BLaER1 treated with 17β-estradiol and CSF1 and Interleukin-3, amounts not matched to agents 10 nM and 100 nM (cell line): ENCODE measurements at regions not wholly inside any gene's neighbourhood (a gene's known extent, or its start where the extent isn't known, plus 50 kb on each side); places are given as distances from the start of the nearest gene placed in this dataset.

Experiments
- H3K27ac ChIP-seq, 11 experiments: shearing (Covaris generic); formaldehyde crosslinking; 2 replicates each; pipeline ENCODE4 v1.8.1; 2022
- H3K27me3 ChIP-seq, 11 experiments: shearing (Covaris generic); formaldehyde crosslinking; 2 replicates each; pipeline ENCODE4 v1.8.1; 2022
- H3K36me3 ChIP-seq, 11 experiments: shearing (Covaris generic); formaldehyde crosslinking; 2 replicates each; pipeline ENCODE4 v1.8.1; 2022
- H3K4me1 ChIP-seq, 10 experiments: shearing (Covaris generic); formaldehyde crosslinking; 2 replicates each; pipeline ENCODE4 v1.8.1; 2022
- H3K4me2 ChIP-seq, 11 experiments: shearing (Covaris generic); formaldehyde crosslinking; 2 replicates each; pipeline ENCODE4 v1.8.1; 2022
- H3K4me3 ChIP-seq, 10 experiments: shearing (Covaris generic); formaldehyde crosslinking; 2 replicates each; pipeline ENCODE4 v1.8.1; 2022
- H3K9ac ChIP-seq, 11 experiments: shearing (Covaris generic); formaldehyde crosslinking; 2 replicates each; pipeline ENCODE4 v1.8.1; 2022
- H3K9me3 ChIP-seq, 11 experiments: shearing (Covaris generic); formaldehyde crosslinking; replicated peaks in 1 of 11; 2 replicates each; pipeline ENCODE4 v1.8.1; 2022
- H4K20me1 ChIP-seq, 11 experiments: shearing (Covaris generic); formaldehyde crosslinking; 2 replicates each; pipeline ENCODE4 v1.8.1; 2022
- Cebpa-rat ChIP-seq, 11 experiments: shearing (Covaris generic); IDR thresholded peaks; 2 replicates each; pipeline ENCODE4 v1.8.1; 2022

GRCh38 chr10:113459626-113460280, 93.1 kb upstream of the HABP2 start:
- Histone ChIP-seq H3K36me3 (no peaks in the 10 kb centered on the region), H3K4me2 (no peak overlapping the region)

GRCh38 chr10:113463083-113463482, 89.8 kb upstream of the HABP2 start:
- Histone ChIP-seq H3K4me3 (no peak overlapping the region), H3K4me2 (no peak overlapping the region), H3K27me3 (no peaks in the 10 kb centered on the region), H3K27ac (no peak overlapping the region), H3K4me1 (peaks cover 0 to 3% (median 0%) of the 10 kb centered on the region in 10 experiments; a peak in 3 of 20 replicates), H4K20me1 (no peaks in the 10 kb centered on the region), H3K9ac (no peak overlapping the region), H3K36me3 (no peaks in the 10 kb centered on the region), H3K9me3 (peaks cover 0 to 11% (median 0%) of the 10 kb centered on the region in 11 experiments; a peak in 5 of 22 replicates)
- TF ChIP-seq Cebpa-rat (IDR thresholded peaks at IDR 0.05), result no peak

More at GRCh38 chr10:113459626-113460280, 93.1 kb upstream of the HABP2 start:
- Histone ChIP-seq H3K27ac (no peak overlapping the region), H4K20me1 (no peaks in the 10 kb centered on the region), H3K9me3 (peaks cover 0 to 11% (median 0%) of the 10 kb centered on the region in 11 experiments; a peak in 5 of 22 replicates), H3K4me1 (peaks cover 0 to 13% (median 3%) of the 10 kb centered on the region in 10 experiments; a peak in 9 of 20 replicates), H3K4me3 (no peak overlapping the region), H3K27me3 (no peaks in the 10 kb centered on the region), H3K9ac (no peak overlapping the region)
- TF ChIP-seq Cebpa-rat (IDR thresholded peaks at IDR 0.05), result no peak

GRCh38 chr10:113463777-113464176, 89.1 kb upstream of the HABP2 start:
- no peak overlapping the region for H3K4me2 ChIP-seq
- no peaks in the 10 kb centered on the region for H3K36me3 ChIP-seq
- H3K4me1 ChIP-seq, result no peaks in the 10 kb centered on the region
- H3K27me3 ChIP-seq, result no peaks in the 10 kb centered on the region
- no peaks in the 10 kb centered on the region for H4K20me1 ChIP-seq
- H3K4me3 ChIP-seq, result no peak overlapping the region
- no peak overlapping the region for H3K9ac ChIP-seq
- no peak overlapping the region for H3K27ac ChIP-seq
- no peak for TF ChIP-seq Cebpa-rat (IDR thresholded peaks at IDR 0.05)
- peaks cover 0 to 11% (median 0%) of the 10 kb centered on the region in 11 experiments; a peak in 5 of 22 replicates for H3K9me3 ChIP-seq

- H4K20me1 ChIP-seq, result no peaks in the 10 kb centered on the region
- H3K4me2 ChIP-seq, result no peak overlapping the region
- H3K27ac ChIP-seq, result no peak overlapping the region
- H3K9ac ChIP-seq, result no peak overlapping the region
- H3K36me3 ChIP-seq, result no peaks in the 10 kb centered on the region
- H3K27me3 ChIP-seq, result no peaks in the 10 kb centered on the region
- peaks cover 0 to 17% (median 5%) of the 10 kb centered on the region in 11 experiments; a peak in 7 of 22 replicates for H3K9me3 ChIP-seq
- H3K4me3 ChIP-seq, result no peak overlapping the region
- TF ChIP-seq Cebpa-rat (IDR thresholded peaks at IDR 0.05), result no peak
- H3K4me1 ChIP-seq, result peaks cover 8 to 24% (median 17%) of the 10 kb centered on the region in 10 experiments
These were observed 83.1 kb upstream of the HABP2 start for GRCh38 chr10:113469796-113470195.

GRCh38 chr10:113470372-113471240, 82.2 kb upstream of the HABP2 start:
- no peak overlapping the region for H3K4me3 ChIP-seq
- H3K9me3 ChIP-seq, result peaks cover 0 to 17% (median 5%) of the 10 kb centered on the region in 11 experiments; a peak in 7 of 22 replicates
- H4K20me1 ChIP-seq, result no peaks in the 10 kb centered on the region
- TF ChIP-seq Cebpa-rat (IDR thresholded peaks at IDR 0.05), result no peak
- peaks cover 8 to 32% (median 25%) of the 10 kb centered on the region in 10 experiments for H3K4me1 ChIP-seq
- H3K4me2 ChIP-seq, result no peak overlapping the region
- H3K27me3 ChIP-seq, result no peaks in the 10 kb centered on the region
- H3K27ac ChIP-seq, result no peak overlapping the region
- no peaks in the 10 kb centered on the region for H3K36me3 ChIP-seq
- no peak overlapping the region for H3K9ac ChIP-seq

GRCh38 chr10:113471241-113471996, 81.4 kb upstream of the HABP2 start:
- Histone ChIP-seq H3K4me1 (peaks cover 14 to 40% (median 33%) of the 10 kb centered on the region in 10 experiments), H3K4me3 (no peak overlapping the region), H3K36me3 (no peaks in the 10 kb centered on the region), H3K27me3 (no peaks in the 10 kb centered on the region), H4K20me1 (no peaks in the 10 kb centered on the region), H3K9me3 (peaks cover 0 to 17% (median 5%) of the 10 kb centered on the region in 11 experiments; a peak in 7 of 22 replicates), H3K9ac (no peak overlapping the region), H3K4me2 (no peak overlapping the region), H3K27ac (no peak overlapping the region)
- TF ChIP-seq Cebpa-rat (IDR thresholded peaks at IDR 0.05), result no peak

GRCh38 chr10:113473011-113473410, 79.8 kb upstream of the HABP2 start:
- Histone ChIP-seq H3K27me3 (no peaks in the 10 kb centered on the region), H3K9ac (no peak overlapping the region), H3K4me3 (no peak overlapping the region), H3K4me1 (peaks cover 16 to 45% (median 38%) of the 10 kb centered on the region in 10 experiments), H3K9me3 (peaks cover 1 to 27% (median 8%) of the 10 kb centered on the region in 11 experiments; a peak in 14 of 22 replicates), H3K27ac (no peak overlapping the region), H3K36me3 (no peaks in the 10 kb centered on the region), H4K20me1 (no peaks in the 10 kb centered on the region), H3K4me2 (peak overlapping the region in 5 of 11 experiments; percentile 71 to 88 (median 75); a peak in 8 of 22 replicates)
- TF ChIP-seq Cebpa-rat (IDR thresholded peaks at IDR 0.05), result no peak

- peaks cover 16 to 45% (median 38%) of the 10 kb centered on the region in 10 experiments for H3K4me1 ChIP-seq
- no peaks in the 10 kb centered on the region for H3K27me3 ChIP-seq
- H3K36me3 ChIP-seq, result no peaks in the 10 kb centered on the region
- peaks cover 10 to 35% (median 17%) of the 10 kb centered on the region in 11 experiments for H3K9me3 ChIP-seq
- peak overlapping the region; percentile 32 to 88 (median 75) for H3K4me2 ChIP-seq
- H3K27ac ChIP-seq, result peak overlapping the region in 5 of 11 experiments; percentile 22 to 44 (median 27); a peak in 5 of 22 replicates
- H3K9ac ChIP-seq, result peak overlapping the region in 1 of 11 experiments; percentile 28; a peak in 2 of 22 replicates
- no peaks in the 10 kb centered on the region for H4K20me1 ChIP-seq
- no peak for TF ChIP-seq Cebpa-rat (IDR thresholded peaks at IDR 0.05)
- peak overlapping the region in 1 of 10 experiments; percentile 19; a peak in 1 of 20 replicates for H3K4me3 ChIP-seq
These were observed 79.0 kb upstream of the HABP2 start for GRCh38 chr10:113473851-113474250.
